ENCODE measurements at regions not wholly inside any gene's neighbourhood (a gene's known extent, or its start where the extent isn't known, plus 50 kb on each side); places are given as distances from the start of the nearest gene placed in this dataset.

- no peaks in the 10 kb centered on the region for H3K4me1 ChIP-seq
These were observed 63.3 kb upstream of the TRPC3 start for GRCh38 chr4:122015203-122015602.

GRCh38 chr4:122012735-122013134 lies 60.9 kb upstream of the TRPC3 start:
- no peaks in the 10 kb centered on the region for H3K4me1 ChIP-seq
- H3K9me3 ChIP-seq = no peaks in the 10 kb centered on the region
- no peak overlapping the region for H3K4me3 ChIP-seq
- no peak overlapping the region for H3K27ac ChIP-seq
- 44 to 65% methylated on average over 2 of the region's 2 CpGs for WGBS, 2 donors (ENCODE audit: low coverage in 1 of 2)
- H3K27me3 ChIP-seq = no peaks in the 10 kb centered on the region
- TF ChIP-seq POLR2A (IDR thresholded peaks at IDR 0.05) = no peak
- no peak for TF ChIP-seq POLR2AphosphoS5 (IDR thresholded peaks at IDR 0.05)
- TF ChIP-seq CTCF (IDR thresholded peaks at IDR 0.05) = no peak
- TF ChIP-seq EP300 (IDR thresholded peaks at IDR 0.05) = no peak
- no peak for ATAC-seq
- no peaks in the 10 kb centered on the region for H3K36me3 ChIP-seq

More at GRCh38 chr4:122015203-122015602, 63.3 kb upstream of the TRPC3 start:
- H3K27ac ChIP-seq = no peak overlapping the region
- no peaks in the 10 kb centered on the region for H3K9me3 ChIP-seq
- 97 to 100% methylated on average over 2 to 3 of the region's 3 CpGs for WGBS, 2 donors (ENCODE audit: low coverage in 1 of 2)
- H3K4me3 ChIP-seq = no peak overlapping the region
- H3K36me3 ChIP-seq = no peaks in the 10 kb centered on the region
- ATAC-seq = no peak
- no peaks in the 10 kb centered on the region for H3K27me3 ChIP-seq
- TF ChIP-seq EP300 (IDR thresholded peaks at IDR 0.05) (no peak), CTCF (IDR thresholded peaks at IDR 0.05) (no peak), POLR2AphosphoS5 (IDR thresholded peaks at IDR 0.05) (no peak), POLR2A (IDR thresholded peaks at IDR 0.05) (no peak)

GRCh38 chr4:122010610-122011009 lies 58.8 kb upstream of the TRPC3 start:
- ATAC-seq = no peak
- H3K9me3 ChIP-seq = no peaks in the 10 kb centered on the region
- H3K27ac ChIP-seq = no peak overlapping the region
- no peak overlapping the region for H3K4me3 ChIP-seq
- 52% methylated on average over 3 of the region's 3 CpGs for WGBS, 2 donors (ENCODE audit: low coverage in 1 of 2)
- TF ChIP-seq POLR2A (IDR thresholded peaks at IDR 0.05) = no peak
- H3K36me3 ChIP-seq = no peaks in the 10 kb centered on the region
- no peaks in the 10 kb centered on the region for H3K4me1 ChIP-seq
- H3K27me3 ChIP-seq = no peaks in the 10 kb centered on the region

- H3K36me3 ChIP-seq = no peaks in the 10 kb centered on the region
- no peaks in the 10 kb centered on the region for H3K9me3 ChIP-seq
- no peak overlapping the region for H3K27ac ChIP-seq
- no peak overlapping the region for H3K4me3 ChIP-seq
- WGBS, 2 donors (ENCODE audit: low coverage in 1 of 2) = 44 to 46% methylated on average over 2 of the region's 2 CpGs
- TF ChIP-seq EP300 (IDR thresholded peaks at IDR 0.05) (no peak), POLR2AphosphoS5 (IDR thresholded peaks at IDR 0.05) (no peak), POLR2A (IDR thresholded peaks at IDR 0.05) (no peak), CTCF (IDR thresholded peaks at IDR 0.05) (no peak)
- no peaks in the 10 kb centered on the region for H3K4me1 ChIP-seq
- no peaks in the 10 kb centered on the region for H3K27me3 ChIP-seq
- ATAC-seq = no peak
These were observed 57.7 kb upstream of the TRPC3 start for GRCh38 chr4:122009524-122009923.

GRCh38 chr4:122007016-122007415 lies 55.2 kb upstream of the TRPC3 start:
- ATAC-seq = no peak
- Histone ChIP-seq H3K4me1 (no peaks in the 10 kb centered on the region), H3K9me3 (no peaks in the 10 kb centered on the region), H3K4me3 (no peak overlapping the region), H3K27me3 (no peaks in the 10 kb centered on the region), H3K27ac (no peak overlapping the region), H3K36me3 (no peaks in the 10 kb centered on the region)
- no peak for TF ChIP-seq POLR2AphosphoS5 (IDR thresholded peaks at IDR 0.05)
- no peak for TF ChIP-seq CTCF (IDR thresholded peaks at IDR 0.05)
- no peak for TF ChIP-seq POLR2A (IDR thresholded peaks at IDR 0.05)
- no peak for TF ChIP-seq EP300 (IDR thresholded peaks at IDR 0.05)
- 30 to 60% methylated on average over 1 of the region's 1 CpG for WGBS, 2 donors (ENCODE audit: low coverage in 1 of 2)

All from gastroesophageal sphincter (tissue), 4 donors.